Activated CD4-positive, alpha-beta T cell treated with anti-CD3 and anti-CD28 coated beads, Interleukin-2, amount 10 ng/mL, durations not matched to agents 7 days and 5 days (primary cell): ENCODE measurements at regions not wholly inside any gene's neighbourhood (a gene's known extent, or its start where the extent isn't known, plus 50 kb on each side); places are given as distances from the start of the nearest gene placed in this dataset.

Experiments
- CTCF ChIA-PET: fragments of 350-600 bp; sonication (Branson Sonifier 250); formaldehyde crosslinking; loops from one replicate; lab custom pipeline; 2021; ENCODE audit warnings: antibody characterized with exemption; lab: Charles Lee
- POLR2A ChIA-PET: fragments of 350-600 bp; sonication (Branson Sonifier 250); formaldehyde crosslinking; loops from one replicate; lab custom pipeline; 2021; ENCODE audit warnings: antibody characterized with exemption; lab: Charles Lee
- DNase-seq: peaks from one replicate; pipeline ENCODE4 v3.0.0-alpha.2; 2020
- H3K27ac Mint-ChIP-seq: one replicate; pipeline ENCODE4 v1.8.0; 2021; ENCODE audit warnings: mild to moderate bottlenecking, moderate library complexity, mixed read lengths
- H3K27me3 Mint-ChIP-seq: one replicate; pipeline ENCODE4 v1.8.0; 2021; ENCODE audit warnings: mixed read lengths
- H3K36me3 Mint-ChIP-seq: one replicate; pipeline ENCODE4 v1.8.0; 2021; ENCODE audit warnings: low read depth, mixed read lengths
- H3K4me1 Mint-ChIP-seq: one replicate; pipeline ENCODE4 v1.8.0; 2021; ENCODE audit warnings: mixed read lengths
- H3K4me3 Mint-ChIP-seq: one replicate; pipeline ENCODE4 v1.8.0; 2021; ENCODE audit warnings: mild to moderate bottlenecking, moderate library complexity, mixed read lengths
- H3K9me3 Mint-ChIP-seq: one replicate; pipeline ENCODE4 v1.8.0; 2021; ENCODE audit warnings: mixed read lengths

- Mint-ChIP-seq H3K27ac (no peak overlapping the region), H3K9me3 (peaks cover 2% of the 10 kb centered on the region), H3K4me1 (no peaks in the 10 kb centered on the region), H3K27me3 (no peaks in the 10 kb centered on the region), H3K4me3 (no peak overlapping the region), H3K36me3 (peaks cover 2% of the 10 kb centered on the region)
- no peak for DNase-seq
- CTCF ChIA-PET = no interaction called here
- POLR2A ChIA-PET = no interaction called here
Measured at GRCh38 chr21:28671549-28672195, 321.0 kb downstream of the LTN1 start.

- Mint-ChIP-seq H3K4me1 (no peaks in the 10 kb centered on the region), H3K4me3 (no peak overlapping the region), H3K9me3 (peaks cover 2% of the 10 kb centered on the region), H3K36me3 (no peaks in the 10 kb centered on the region), H3K27me3 (no peaks in the 10 kb centered on the region), H3K27ac (no peak overlapping the region)
- ChIA-PET POLR2A (no interaction called here), CTCF (no interaction called here)
- DNase-seq = no peak
Measured at GRCh38 chr21:28669971-28670653, 322.6 kb downstream of the LTN1 start.

DNA sequence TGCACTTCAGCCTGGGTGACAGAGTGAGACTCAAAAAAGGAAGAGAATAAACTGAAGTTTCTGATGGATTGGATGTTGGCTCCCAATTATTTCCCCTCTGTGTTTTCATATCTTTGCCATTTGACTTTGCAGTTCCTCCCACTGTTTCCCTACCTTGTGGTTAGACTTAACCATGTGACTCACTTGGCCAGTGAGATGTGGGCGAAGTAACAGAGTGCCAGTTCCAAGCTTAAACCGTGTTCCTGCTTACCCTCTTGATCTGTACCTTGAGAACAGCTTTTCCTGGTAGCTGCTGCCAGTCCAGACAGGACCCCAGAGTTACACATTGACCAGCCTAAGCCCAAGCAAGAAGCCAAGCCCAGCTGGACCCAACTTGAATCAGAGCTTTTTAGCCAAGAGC is 323.4 kb downstream of the LTN1 start:
- ChIA-PET POLR2A (no interaction called here), CTCF (no interaction called here)
- DNase-seq = no peak
- Mint-ChIP-seq H3K4me3 (no peak overlapping the region), H3K36me3 (no peaks in the 10 kb centered on the region), H3K4me1 (no peaks in the 10 kb centered on the region), H3K27me3 (no peaks in the 10 kb centered on the region), H3K9me3 (peaks cover 2% of the 10 kb centered on the region), H3K27ac (no peak overlapping the region)

GRCh38 chr21:28663754-28664153 is 328.9 kb downstream of the LTN1 start:
- H3K36me3 Mint-ChIP-seq = no peaks in the 10 kb centered on the region
- POLR2A ChIA-PET = no interaction called here
- DNase-seq = no peak
- no peak overlapping the region for H3K4me3 Mint-ChIP-seq
- H3K9me3 Mint-ChIP-seq = no peaks in the 10 kb centered on the region
- H3K27ac Mint-ChIP-seq = no peak overlapping the region
- H3K27me3 Mint-ChIP-seq = no peaks in the 10 kb centered on the region
- H3K4me1 Mint-ChIP-seq = no peaks in the 10 kb centered on the region
- CTCF ChIA-PET = no interaction called here

DNA sequence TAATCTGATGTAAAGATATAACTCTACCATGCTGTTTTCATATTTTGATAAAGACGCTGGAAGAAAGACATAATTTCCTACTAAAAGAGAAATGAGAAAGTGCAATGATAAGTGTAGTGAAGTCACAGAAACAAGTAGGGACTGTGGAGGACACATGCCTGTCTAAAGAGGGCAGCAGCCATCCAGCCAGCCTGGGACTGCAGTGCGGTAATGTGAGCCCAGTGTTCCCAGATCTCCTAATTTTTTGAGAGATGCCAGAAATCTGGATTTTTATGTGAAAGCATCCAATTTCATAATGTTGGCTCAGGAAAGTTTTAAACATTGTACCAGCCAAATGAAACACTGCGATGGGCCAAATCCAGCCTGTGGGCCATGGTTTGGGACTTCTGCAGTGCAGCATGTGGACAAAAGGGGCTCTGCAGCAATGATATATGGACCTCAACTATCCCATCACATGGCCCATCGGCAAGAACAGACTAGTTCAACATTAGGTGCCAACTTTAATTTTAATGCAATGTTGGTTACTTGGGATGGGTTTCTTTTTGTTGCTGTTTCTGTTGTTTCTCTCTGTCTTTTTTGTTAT is 329.5 kb downstream of the LTN1 start:
- H3K27ac Mint-ChIP-seq = no peak overlapping the region

DNA sequence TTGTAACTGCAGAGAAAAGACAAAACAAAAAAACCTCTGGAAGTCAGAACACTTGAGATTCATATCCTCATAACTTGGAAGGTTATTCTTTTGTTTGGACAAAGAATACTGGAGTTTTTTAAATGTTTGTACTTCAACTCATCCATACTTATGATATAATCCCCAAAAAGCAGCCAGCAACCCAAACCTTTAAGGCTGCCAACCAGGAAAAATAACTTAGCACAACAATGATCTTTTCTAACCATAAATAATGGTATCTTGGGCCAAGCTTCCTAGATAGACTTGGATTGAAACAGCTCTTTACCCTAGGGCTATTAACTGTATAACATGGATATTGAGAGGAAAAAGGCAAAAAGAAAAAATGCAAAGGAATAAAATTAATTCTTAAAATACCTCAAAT is 335.1 kb downstream of the LTN1 start:
- peaks cover 2% of the 10 kb centered on the region for H3K36me3 Mint-ChIP-seq
- ChIA-PET CTCF (no interaction called here), POLR2A (no interaction called here)
- H3K4me3 Mint-ChIP-seq = no peak overlapping the region
- H3K27ac Mint-ChIP-seq = no peak overlapping the region
- H3K4me1 Mint-ChIP-seq = peaks cover 5% of the 10 kb centered on the region
- DNase-seq = no peak
- peaks cover 6% of the 10 kb centered on the region for H3K9me3 Mint-ChIP-seq
- no peaks in the 10 kb centered on the region for H3K27me3 Mint-ChIP-seq

More for the DNA sequence above, 329.5 kb downstream of the LTN1 start:
- Mint-ChIP-seq H3K4me1 (no peaks in the 10 kb centered on the region), H3K4me3 (no peak overlapping the region), H3K27me3 (no peaks in the 10 kb centered on the region), H3K9me3 (no peaks in the 10 kb centered on the region), H3K36me3 (no peaks in the 10 kb centered on the region)
- ChIA-PET POLR2A (no interaction called here), CTCF (no interaction called here)
- no peak for DNase-seq

GRCh38 chr21:28655471-28655870 is 337.2 kb downstream of the LTN1 start:
- peaks cover 6% of the 10 kb centered on the region for H3K9me3 Mint-ChIP-seq
- ChIA-PET POLR2A (no interaction called here), CTCF (no interaction called here)
- H3K4me1 Mint-ChIP-seq = peaks cover 5% of the 10 kb centered on the region
- peaks cover 2% of the 10 kb centered on the region for H3K36me3 Mint-ChIP-seq
- H3K27ac Mint-ChIP-seq = no peak overlapping the region
- H3K4me3 Mint-ChIP-seq = no peak overlapping the region
- H3K27me3 Mint-ChIP-seq = no peaks in the 10 kb centered on the region
- DNase-seq = no peak

DNA sequence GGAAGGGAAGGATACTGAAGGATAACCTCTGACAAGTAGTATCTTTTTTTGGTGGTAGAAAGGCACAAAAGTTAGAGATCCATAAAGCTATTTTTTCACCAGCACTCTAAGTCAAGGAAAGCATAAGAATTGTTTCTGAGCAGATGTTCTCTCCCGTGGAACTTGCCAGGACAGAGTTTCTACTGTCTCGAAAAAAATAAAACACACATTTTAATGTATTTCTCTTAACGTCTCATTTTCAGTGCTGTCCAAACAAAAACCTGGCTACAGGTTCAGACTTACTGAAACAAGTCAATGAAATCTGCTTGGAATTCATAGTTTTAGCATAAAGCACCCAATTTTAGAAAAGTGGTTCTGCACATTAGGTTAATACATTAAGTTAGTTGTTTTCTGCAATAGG is 338.3 kb downstream of the LTN1 start:
- Mint-ChIP-seq H3K9me3 (peaks cover 6% of the 10 kb centered on the region), H3K4me1 (peaks cover 5% of the 10 kb centered on the region), H3K36me3 (peaks cover 2% of the 10 kb centered on the region), H3K27ac (no peak overlapping the region), H3K27me3 (no peaks in the 10 kb centered on the region), H3K4me3 (no peak overlapping the region)
- POLR2A ChIA-PET = no interaction called here
- CTCF ChIA-PET = no interaction called here
- DNase-seq = no peak

DNA sequence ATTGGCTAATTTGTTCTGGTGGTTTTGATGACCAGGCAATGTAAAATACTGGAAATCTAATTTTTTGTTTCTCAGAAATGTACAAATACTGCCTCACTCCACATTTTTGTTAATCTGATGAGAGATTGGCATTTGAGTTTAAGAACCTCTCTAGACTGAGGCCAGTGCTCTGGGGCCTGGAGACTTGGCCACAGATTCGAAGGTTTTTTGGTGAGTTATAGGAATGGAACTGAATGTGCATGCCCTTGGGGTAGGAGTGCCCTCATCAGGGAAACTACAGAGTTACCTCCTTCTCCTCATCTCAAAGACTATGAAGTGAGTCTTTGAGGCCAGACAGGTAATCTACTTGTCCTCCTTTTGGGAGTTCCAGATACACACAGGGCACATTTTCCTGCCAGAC is 347.9 kb downstream of the LTN1 start:
- no peak overlapping the region for H3K27ac Mint-ChIP-seq
- no peaks in the 10 kb centered on the region for H3K4me1 Mint-ChIP-seq
- H3K36me3 Mint-ChIP-seq = peaks cover 4% of the 10 kb centered on the region
- peaks cover 4% of the 10 kb centered on the region for H3K9me3 Mint-ChIP-seq
- no peaks in the 10 kb centered on the region for H3K27me3 Mint-ChIP-seq
- CTCF ChIA-PET = no interaction called here
- POLR2A ChIA-PET = no interaction called here
- no peak for DNase-seq
- H3K4me3 Mint-ChIP-seq = no peak overlapping the region

GRCh38 chr21:28642891-28643290 is 349.8 kb downstream of the LTN1 start:
- CTCF ChIA-PET = no interaction called here
- Mint-ChIP-seq H3K36me3 (peaks cover 6% of the 10 kb centered on the region), H3K4me1 (no peaks in the 10 kb centered on the region), H3K27me3 (no peaks in the 10 kb centered on the region), H3K9me3 (peaks cover 4% of the 10 kb centered on the region), H3K27ac (no peak overlapping the region), H3K4me3 (no peak overlapping the region)
- POLR2A ChIA-PET = no interaction called here
- DNase-seq = no peak

DNA sequence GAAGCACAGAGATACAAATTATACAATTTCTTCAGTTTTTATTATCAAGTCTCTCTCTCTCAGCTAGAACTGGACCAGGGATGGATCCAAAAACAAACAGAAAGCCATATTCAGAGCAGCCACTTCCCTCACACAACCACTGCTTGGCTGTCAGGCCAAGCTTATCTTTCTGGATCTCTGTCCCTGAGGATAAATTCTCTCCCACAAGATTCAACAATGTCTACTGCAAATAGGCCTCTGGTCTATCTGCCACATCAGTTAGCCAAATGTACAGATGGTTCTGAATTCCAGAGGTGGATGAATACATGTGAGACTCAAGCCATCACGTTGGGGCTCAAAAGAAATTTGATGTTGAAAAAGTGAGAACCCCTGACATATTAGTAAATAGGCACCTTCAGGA is 350.9 kb downstream of the LTN1 start:
- POLR2A ChIA-PET = no interaction called here
- Mint-ChIP-seq H3K27ac (no peak overlapping the region), H3K27me3 (no peaks in the 10 kb centered on the region), H3K4me1 (peaks cover 8% of the 10 kb centered on the region), H3K4me3 (no peak overlapping the region), H3K36me3 (peaks cover 6% of the 10 kb centered on the region), H3K9me3 (peaks cover 4% of the 10 kb centered on the region)
- DNase-seq = no peak
- CTCF ChIA-PET = interaction anchor here (0.8 to 1.3 kb wide), 2 partner anchors 104 to 302 kb away, joined by 3 to 4 read pairs; no protein-coding TSS in a partner anchor

DNA sequence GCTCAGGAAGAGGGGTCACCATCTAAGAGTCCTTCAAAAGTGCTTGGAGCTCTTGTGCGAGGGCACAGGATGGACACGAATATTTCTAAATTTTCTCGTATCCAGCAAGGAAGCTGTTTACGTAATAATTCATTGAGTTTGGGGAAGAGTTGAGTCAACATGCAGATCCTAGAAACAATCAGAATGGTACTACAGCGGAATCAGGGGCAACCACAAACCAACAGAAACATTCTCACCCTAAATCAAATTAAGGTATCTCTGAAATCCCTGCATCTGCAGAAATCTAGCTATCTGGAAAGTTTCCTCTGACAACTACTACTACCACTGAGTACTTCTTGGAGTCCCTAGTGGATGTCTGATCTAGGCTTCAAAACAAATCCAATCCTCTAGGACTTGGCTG is 352.4 kb downstream of the LTN1 start:
- Mint-ChIP-seq H3K27ac (no peak overlapping the region), H3K27me3 (no peaks in the 10 kb centered on the region), H3K4me3 (no peak overlapping the region), H3K36me3 (peaks cover 10% of the 10 kb centered on the region), H3K9me3 (peaks cover 7% of the 10 kb centered on the region), H3K4me1 (peaks cover 16% of the 10 kb centered on the region)
- no peak for DNase-seq
- ChIA-PET POLR2A (no interaction called here), CTCF (interaction anchor here (1.3 kb wide), 1 partner anchor 106 kb away, joined by 4 read pairs; no protein-coding TSS in a partner anchor)

DNA sequence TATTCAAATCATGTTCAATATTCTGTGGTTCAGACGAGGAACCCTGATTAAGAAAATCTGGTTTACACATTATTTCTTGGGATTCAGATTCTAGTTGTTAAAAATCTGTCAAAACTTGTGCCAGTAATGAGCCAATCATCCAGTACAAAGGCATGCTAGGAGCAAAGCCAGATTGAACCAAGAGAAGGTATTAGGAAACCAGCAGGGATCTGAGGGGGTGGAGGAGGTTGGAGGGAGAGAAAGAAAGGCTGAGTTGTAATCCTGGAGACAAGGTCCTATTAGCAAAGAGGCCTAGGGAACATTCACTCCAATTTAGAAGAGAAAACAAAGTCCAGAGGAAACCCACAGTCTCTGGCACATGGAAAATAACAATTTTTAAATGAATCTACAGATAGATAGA is 352.9 kb downstream of the LTN1 start:
- Mint-ChIP-seq H3K9me3 (peaks cover 7% of the 10 kb centered on the region), H3K27ac (no peak overlapping the region), H3K27me3 (no peaks in the 10 kb centered on the region), H3K4me1 (peaks cover 16% of the 10 kb centered on the region), H3K4me3 (no peak overlapping the region), H3K36me3 (peaks cover 10% of the 10 kb centered on the region)
- no peak for DNase-seq
- POLR2A ChIA-PET = no interaction called here
- CTCF ChIA-PET = no interaction called here
